ENCODE measurements at regions not wholly inside any gene's neighbourhood (a gene's known extent, or its start where the extent isn't known, plus 50 kb on each side); places are given as distances from the start of the nearest gene placed in this dataset.

GRCh38 chr4:126630230-126630629, 1002.5 kb upstream of the INTU start:
- TF ChIP-seq TSHZ2 (CRISPR knock-in tag; IDR thresholded peaks at IDR 0.05) (no peak), ZFP3 (CRISPR knock-in tag; IDR thresholded peaks at IDR 0.05) (no peak), ISL1 (CRISPR knock-in tag; IDR thresholded peaks at IDR 0.05) (no peak), PATZ1 (CRISPR knock-in tag; IDR thresholded peaks at IDR 0.05; ENCODE audit: borderline replicate concordance) (no peak)
- ATAC-seq: no peak

- no peak for TF ChIP-seq ZFP3 (CRISPR knock-in tag; IDR thresholded peaks at IDR 0.05)
- no peak for TF ChIP-seq CREB5 (CRISPR knock-in tag; IDR thresholded peaks at IDR 0.05; ENCODE audit: low read depth)
- no peak for TF ChIP-seq ZNF565 (CRISPR knock-in tag; conservative IDR thresholded peaks at IDR 0.05; ENCODE audit: low read depth)
- no peak for TF ChIP-seq ZNF8 (CRISPR knock-in tag; IDR thresholded peaks at IDR 0.05)
- TF ChIP-seq OSR1 (CRISPR knock-in tag; IDR thresholded peaks at IDR 0.05): no peak
- no peak for TF ChIP-seq ESRRG (CRISPR knock-in tag; IDR thresholded peaks at IDR 0.05)
- TF ChIP-seq TCF4 (CRISPR knock-in tag; IDR thresholded peaks at IDR 0.05; ENCODE audit: borderline replicate concordance): no peak
- no peak for TF ChIP-seq ZFP30 (CRISPR knock-in tag; IDR thresholded peaks at IDR 0.05)
- no peak for TF ChIP-seq TSHZ2 (CRISPR knock-in tag; IDR thresholded peaks at IDR 0.05)
- no peak for TF ChIP-seq ISL1 (CRISPR knock-in tag; IDR thresholded peaks at IDR 0.05)
- no peak for TF ChIP-seq RARB (CRISPR knock-in tag; IDR thresholded peaks at IDR 0.05)
- no peak for TF ChIP-seq BACH2 (CRISPR knock-in tag; IDR thresholded peaks at IDR 0.05; ENCODE audit: borderline replicate concordance)
- no peak for TF ChIP-seq ARNTL (CRISPR knock-in tag; IDR thresholded peaks at IDR 0.05; ENCODE audit: borderline replicate concordance, low read depth)
- no peak for TF ChIP-seq CSDC2 (CRISPR knock-in tag; IDR thresholded peaks at IDR 0.05)
- no peak for TF ChIP-seq PATZ1 (CRISPR knock-in tag; IDR thresholded peaks at IDR 0.05; ENCODE audit: borderline replicate concordance)
- TF ChIP-seq ZC3H10 (CRISPR knock-in tag; IDR thresholded peaks at IDR 0.05): no peak
- TF ChIP-seq TOX (CRISPR knock-in tag; IDR thresholded peaks at IDR 0.05; ENCODE audit: borderline replicate concordance): no peak
- ATAC-seq: no peak
Measured at GRCh38 chr4:126633306-126633705, 999.5 kb upstream of the INTU start.

GRCh38 chr4:126637706-126638105, 995.1 kb upstream of the INTU start:
- no peak for ATAC-seq
- no peak for TF ChIP-seq SNAI2 (CRISPR knock-in tag; IDR thresholded peaks at IDR 0.05)
- TF ChIP-seq ARNTL (CRISPR knock-in tag; IDR thresholded peaks at IDR 0.05; ENCODE audit: borderline replicate concordance, low read depth): no peak

GRCh38 chr4:126647320-126647719, 985.4 kb upstream of the INTU start:
- ATAC-seq: no peak
- TF ChIP-seq TSHZ2 (CRISPR knock-in tag; IDR thresholded peaks at IDR 0.05) (no peak), CSRNP3 (CRISPR knock-in tag; IDR thresholded peaks at IDR 0.05) (no peak), RARB (CRISPR knock-in tag; IDR thresholded peaks at IDR 0.05) (no peak), ZNF70 (CRISPR knock-in tag; IDR thresholded peaks at IDR 0.05) (no peak), BACH2 (CRISPR knock-in tag; IDR thresholded peaks at IDR 0.05; ENCODE audit: borderline replicate concordance) (no peak), ZNF8 (CRISPR knock-in tag; IDR thresholded peaks at IDR 0.05) (no peak), GLIS3 (CRISPR knock-in tag; IDR thresholded peaks at IDR 0.05) (no peak), TCF4 (CRISPR knock-in tag; IDR thresholded peaks at IDR 0.05; ENCODE audit: borderline replicate concordance) (no peak), CSDC2 (CRISPR knock-in tag; IDR thresholded peaks at IDR 0.05) (no peak), ZFP30 (CRISPR knock-in tag; IDR thresholded peaks at IDR 0.05) (no peak), ZNF565 (CRISPR knock-in tag; conservative IDR thresholded peaks at IDR 0.05; ENCODE audit: low read depth) (no peak)
